IPS DF 19.7 (cell line): ENCODE measurements at regions not wholly inside any gene's neighbourhood (a gene's known extent, or its start where the extent isn't known, plus 50 kb on each side); places are given as distances from the start of the nearest gene placed in this dataset.

Source experiments
- DNase-seq: peaks from one replicate; pipeline ENCODE4 v3.0.0-alpha.2; 2013; ENCODE audit warnings: low read depth, low spot score

GRCh38 chr3:66592016-66592761, 91.4 kb upstream of the LRIG1 start:
- DNase-seq: no peak

GRCh38 chr3:66592927-66593625, 92.3 kb upstream of the LRIG1 start:
- DNase-seq: no peak

GRCh38 chr3:66593978-66594377, 93.2 kb upstream of the LRIG1 start:
- no peak for DNase-seq

- DNase-seq: no peak
Observed at GRCh38 chr3:66597308-66597863, 96.6 kb upstream of the LRIG1 start.

- no peak for DNase-seq
Observed at GRCh38 chr3:66598168-66598567, 97.3 kb upstream of the LRIG1 start.

GRCh38 chr3:66602237-66602636, 101.4 kb upstream of the LRIG1 start:
- DNase-seq: no peak

- DNase-seq: no peak
Observed at GRCh38 chr3:66602691-66603090, 101.9 kb upstream of the LRIG1 start.

- no peak for DNase-seq
Observed at GRCh38 chr3:66603151-66603611, 102.4 kb upstream of the LRIG1 start.

GRCh38 chr3:66604481-66604880, 103.7 kb upstream of the LRIG1 start:
- DNase-seq: no peak

- no peak for DNase-seq
Observed at GRCh38 chr3:66606126-66606525, 105.3 kb upstream of the LRIG1 start.

- DNase-seq: no peak
Observed at GRCh38 chr3:66606868-66607267, 106.0 kb upstream of the LRIG1 start.

- peak; percentile 17 for DNase-seq
Observed at GRCh38 chr3:66609660-66610561, 109.1 kb upstream of the LRIG1 start.

- DNase-seq: no peak
Observed at GRCh38 chr3:66610562-66610909, 109.7 kb upstream of the LRIG1 start.

- DNase-seq: no peak
Observed at GRCh38 chr3:66615643-66616301, 115.0 kb upstream of the LRIG1 start.

- no peak for DNase-seq
Observed at GRCh38 chr3:66617351-66617750, 116.5 kb upstream of the LRIG1 start.

- DNase-seq: no peak
Observed at GRCh38 chr3:66618066-66618465, 117.2 kb upstream of the LRIG1 start.

- no peak for DNase-seq
Observed at GRCh38 chr3:66620296-66620695, 119.5 kb upstream of the LRIG1 start.

GRCh38 chr3:66622756-66623457, 122.1 kb upstream of the LRIG1 start:
- DNase-seq: no peak

- no peak for DNase-seq
Observed at GRCh38 chr3:66625505-66626216, 124.8 kb upstream of the LRIG1 start.
